ENCODE measurements at regions not wholly inside any gene's neighbourhood (a gene's known extent, or its start where the extent isn't known, plus 50 kb on each side); places are given as distances from the start of the nearest gene placed in this dataset.

- no peak for TF ChIP-seq POLR2A (IDR thresholded peaks at IDR 0.05)
- TF ChIP-seq EP300 (IDR thresholded peaks at IDR 0.05): no peak
These were observed 178.9 kb upstream of the DPT start for GRCh38 chr1:168907786-168908348.

Measured in upper lobe of left lung (tissue), 4 donors.